ENCODE measurements at regions not wholly inside any gene's neighbourhood (a gene's known extent, or its start where the extent isn't known, plus 50 kb on each side); places are given as distances from the start of the nearest gene placed in this dataset.
"Not testable (repeated sequence)": the region's sequence is repeated elsewhere in the genome, so short reads cannot be mapped to it uniquely, and the experiment has no call there.

GRCh38 chr13:19055611-19056010 is 126.0 kb downstream of the TUBA3C start:
- no peaks in the 10 kb centered on the region for H3K27me3 ChIP-seq
- H3K36me3 ChIP-seq = no peaks in the 10 kb centered on the region
- H3K27ac ChIP-seq = no peak overlapping the region
- intact Hi-C loops (cut with DNase I) = no loop called here
- no peaks in the 10 kb centered on the region for H3K4me1 ChIP-seq
- H3K4me3 ChIP-seq = no peak overlapping the region
- no peak for DNase-seq (ENCODE audit: extremely low spot score in 2 of 2)
- TF ChIP-seq CTCF (IDR thresholded peaks at IDR 0.05) (no peak), POLR2A (IDR thresholded peaks at IDR 0.05) (no peak), POLR2AphosphoS5 (IDR thresholded peaks at IDR 0.05; ENCODE audit: insufficient read depth in 1 of 2, low read depth in 1 of 2) (no peak)
- H3K9me3 ChIP-seq = no peaks in the 10 kb centered on the region

GRCh38 chr13:19053561-19053960 is 128.1 kb downstream of the TUBA3C start:
- intact Hi-C loops (cut with DNase I) = no loop called here

GRCh38 chr13:19052931-19053330 is 128.7 kb downstream of the TUBA3C start:
- H3K27ac ChIP-seq = no peak overlapping the region
- DNase-seq (ENCODE audit: extremely low spot score in 2 of 2) = no peak
- H3K36me3 ChIP-seq = no peaks in the 10 kb centered on the region
- no peaks in the 10 kb centered on the region for H3K4me1 ChIP-seq
- intact Hi-C loops (cut with DNase I) = no loop called here
- no peaks in the 10 kb centered on the region for H3K9me3 ChIP-seq
- H3K4me3 ChIP-seq = no peak overlapping the region
- TF ChIP-seq CTCF (IDR thresholded peaks at IDR 0.05) = no peak
- no peak for TF ChIP-seq POLR2A (IDR thresholded peaks at IDR 0.05)
- TF ChIP-seq POLR2AphosphoS5 (IDR thresholded peaks at IDR 0.05; ENCODE audit: insufficient read depth in 1 of 2, low read depth in 1 of 2) = no peak
- no peaks in the 10 kb centered on the region for H3K27me3 ChIP-seq

More at GRCh38 chr13:19053561-19053960, 128.1 kb downstream of the TUBA3C start:
- Histone ChIP-seq H3K4me1 (no peaks in the 10 kb centered on the region), H3K36me3 (no peaks in the 10 kb centered on the region), H3K27ac (no peak overlapping the region), H3K4me3 (no peak overlapping the region), H3K9me3 (no peaks in the 10 kb centered on the region), H3K27me3 (no peaks in the 10 kb centered on the region)
- no peak for DNase-seq (ENCODE audit: extremely low spot score in 2 of 2)
- TF ChIP-seq CTCF (IDR thresholded peaks at IDR 0.05) = no peak
- no peak for TF ChIP-seq POLR2A (IDR thresholded peaks at IDR 0.05)
- TF ChIP-seq POLR2AphosphoS5 (IDR thresholded peaks at IDR 0.05; ENCODE audit: insufficient read depth in 1 of 2, low read depth in 1 of 2) = no peak

- no peaks in the 10 kb centered on the region for H3K4me1 ChIP-seq
- no peaks in the 10 kb centered on the region for H3K27me3 ChIP-seq
- DNase-seq (ENCODE audit: extremely low spot score in 2 of 2) = no peak
- intact Hi-C loops (cut with DNase I) = no loop called here
- H3K4me3 ChIP-seq = no peak overlapping the region
- H3K36me3 ChIP-seq = no peaks in the 10 kb centered on the region
- H3K9me3 ChIP-seq = no peaks in the 10 kb centered on the region
- TF ChIP-seq POLR2A (IDR thresholded peaks at IDR 0.05) = no peak
- H3K27ac ChIP-seq = no peak overlapping the region
Measured at GRCh38 chr13:19052180-19052579, 129.4 kb downstream of the TUBA3C start.

- Histone ChIP-seq H3K4me3 (no peak overlapping the region), H3K4me1 (no peaks in the 10 kb centered on the region), H3K36me3 (no peaks in the 10 kb centered on the region), H3K27me3 (no peaks in the 10 kb centered on the region), H3K27ac (no peak overlapping the region), H3K9me3 (no peaks in the 10 kb centered on the region)
- intact Hi-C loops (cut with DNase I) = no loop called here
- DNase-seq (ENCODE audit: extremely low spot score in 2 of 2) = no peak
- TF ChIP-seq POLR2AphosphoS5 (IDR thresholded peaks at IDR 0.05; ENCODE audit: insufficient read depth in 1 of 2, low read depth in 1 of 2) = no peak
- TF ChIP-seq POLR2A (IDR thresholded peaks at IDR 0.05) = no peak
- TF ChIP-seq CTCF (IDR thresholded peaks at IDR 0.05) = no peak
Measured at GRCh38 chr13:19050901-19051300, 130.7 kb downstream of the TUBA3C start.

GRCh38 chr13:19049624-19050023 is 132.0 kb downstream of the TUBA3C start:
- DNase-seq (ENCODE audit: extremely low spot score in 2 of 2); H3K36me3 ChIP-seq; intact Hi-C loops (cut with DNase I); H3K4me3 ChIP-seq; H3K9me3 ChIP-seq; H3K4me1 ChIP-seq; H3K27me3 ChIP-seq; H3K27ac ChIP-seq: not testable (repeated sequence)
